SU-DHL-6 (cell line): ENCODE measurements at regions not wholly inside any gene's neighbourhood (a gene's known extent, or its start where the extent isn't known, plus 50 kb on each side); places are given as distances from the start of the nearest gene placed in this dataset.

ENCODE experiments used
- CTCF ChIP-seq: fragments of 200-600 bp; sonication (generic); IDR thresholded peaks from one replicate; pipeline ENCODE4 v1.5.1; 2017; ENCODE audit warnings: antibody characterized with exemption, mild to moderate bottlenecking, low read length, moderate library complexity; ENCODE audit not compliant: insufficient read depth, poor library complexity, severe bottlenecking
- EZH2phosphoT487 ChIP-seq: fragments of 200-600 bp; sonication (generic), shearing (Covaris generic); conservative IDR thresholded peaks from 2 replicates; pipeline ENCODE4 v1.6.1; 2018; ENCODE audit warnings: mild to moderate bottlenecking, antibody characterized with exemption, low read length, moderate library complexity, mixed read lengths

GRCh38 chr20:52837378-52837777 lies 134.8 kb upstream of the TSHZ2 start:
- TF ChIP-seq CTCF (no peak), EZH2phosphoT487 (no peak)
